Erythroblast (primary cell): ENCODE measurements at regions not wholly inside any gene's neighbourhood (a gene's known extent, or its start where the extent isn't known, plus 50 kb on each side); places are given as distances from the start of the nearest gene placed in this dataset.

Experiments used
- GATA1 ChIP-seq: IDR thresholded peaks from 2 replicates; pipeline ENCODE4 v1.6.1; 2011; ENCODE audit warnings: low read depth, mild to moderate bottlenecking, control low read depth, low read length, moderate library complexity
- POLR2A ChIP-seq: IDR thresholded peaks from 2 replicates; pipeline ENCODE4 v1.6.1; 2011; ENCODE audit warnings: mild to moderate bottlenecking, low read length

DNA sequence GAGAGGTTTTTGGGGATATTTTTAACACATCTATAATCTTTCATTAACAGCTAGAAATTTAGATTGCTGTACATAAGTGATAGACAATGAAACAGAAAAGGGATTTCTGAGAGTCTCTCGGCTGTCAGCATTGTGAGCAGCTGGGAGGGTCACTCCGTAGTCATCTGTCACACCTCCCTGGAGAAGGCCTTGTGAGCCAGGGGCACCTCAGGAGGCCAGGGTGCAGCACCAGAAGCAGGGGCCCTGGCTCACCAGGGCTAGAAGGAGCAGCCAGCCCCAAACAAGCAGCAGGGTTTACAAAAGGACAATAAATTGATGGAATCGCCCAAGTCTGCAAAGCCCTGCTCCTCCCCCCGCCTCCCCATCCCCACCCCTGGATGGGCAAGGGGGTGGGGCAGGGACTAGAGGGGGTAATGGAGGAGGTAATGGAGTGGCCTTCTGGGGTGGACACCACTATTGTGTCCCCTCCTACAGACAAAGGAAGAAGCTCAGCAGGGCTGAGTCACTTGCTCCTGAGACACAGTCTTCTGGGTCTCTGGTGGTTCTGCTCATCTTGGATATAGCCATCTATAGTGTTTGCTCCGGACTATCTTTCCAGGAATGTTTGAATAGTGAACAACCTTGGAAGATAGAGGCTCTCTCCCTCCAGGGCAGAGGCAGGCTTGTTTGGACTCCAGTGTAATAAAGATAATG is 263.4 kb downstream of the NPHP4 start:
- no peak for TF ChIP-seq POLR2A
- no peak for TF ChIP-seq GATA1
